Brain pericyte (primary cell): ENCODE measurements at regions not wholly inside any gene's neighbourhood (a gene's known extent, or its start where the extent isn't known, plus 50 kb on each side); places are given as distances from the start of the nearest gene placed in this dataset.
"Not testable (repeated sequence)": the region's sequence is repeated elsewhere in the genome, so short reads cannot be mapped to it uniquely, and the experiment has no call there.

Experiments
- DNase-seq: peaks from one replicate; pipeline ENCODE4 v3.0.0-alpha.2; 2012; ENCODE audit warnings: low read depth, low spot score

GRCh38 chr1:146715054-146715453 is 223.1 kb upstream of the NBPF12 start:
- not testable (repeated sequence) for DNase-seq

DNA sequence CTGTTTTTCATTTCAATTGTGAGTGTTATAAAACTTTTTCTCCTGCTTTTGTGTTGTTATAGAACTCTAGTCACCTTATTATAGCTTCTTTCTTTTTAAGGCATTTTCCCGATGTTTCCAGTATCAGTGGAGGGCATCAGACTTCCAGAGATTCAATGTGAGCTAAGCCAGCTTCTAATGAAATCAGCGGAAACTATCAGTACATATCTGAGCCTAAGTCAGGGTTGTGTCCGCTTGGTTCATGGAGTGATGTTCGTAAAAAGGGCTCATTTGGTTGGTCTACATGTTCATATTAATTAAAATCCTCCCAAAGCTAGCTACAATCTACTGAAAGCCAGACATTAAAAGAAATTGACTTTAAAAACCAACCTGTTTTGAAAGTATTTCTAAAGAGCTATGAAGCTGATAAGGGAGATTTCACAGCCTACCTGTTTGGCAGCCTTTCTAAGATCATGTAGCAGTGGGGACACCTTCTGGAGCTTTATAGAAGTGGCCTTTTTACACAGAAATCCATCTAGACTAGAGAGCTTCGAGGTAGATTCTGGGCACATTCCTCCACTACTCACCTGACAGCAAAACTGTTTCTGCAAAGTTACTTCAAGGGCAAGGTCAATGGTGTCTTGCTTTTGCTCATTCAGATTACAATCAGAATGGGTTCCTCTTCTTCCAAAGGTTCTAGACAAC is 227.1 kb upstream of the NBPF12 start:
- DNase-seq, result not testable (repeated sequence)

DNA sequence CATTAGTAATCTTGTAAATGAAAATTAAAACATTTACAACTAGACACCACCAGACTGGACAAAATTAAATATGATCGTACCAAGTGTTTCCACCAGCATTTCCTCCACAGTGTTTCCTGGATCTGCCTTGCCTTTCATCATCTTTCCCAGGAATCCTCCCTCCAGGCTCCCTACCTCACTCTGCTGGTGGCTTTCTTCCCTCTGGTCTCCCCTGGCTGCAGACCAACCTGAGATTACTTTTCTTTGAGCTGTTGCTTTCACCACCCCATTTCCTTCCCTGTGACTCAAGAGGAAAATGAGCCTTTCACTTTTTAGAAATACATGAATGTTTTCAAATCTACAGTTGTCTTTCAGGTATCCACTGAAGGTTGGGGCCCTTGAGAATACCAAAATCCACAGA is 228.8 kb upstream of the NBPF12 start:
- not testable (repeated sequence) for DNase-seq

DNA sequence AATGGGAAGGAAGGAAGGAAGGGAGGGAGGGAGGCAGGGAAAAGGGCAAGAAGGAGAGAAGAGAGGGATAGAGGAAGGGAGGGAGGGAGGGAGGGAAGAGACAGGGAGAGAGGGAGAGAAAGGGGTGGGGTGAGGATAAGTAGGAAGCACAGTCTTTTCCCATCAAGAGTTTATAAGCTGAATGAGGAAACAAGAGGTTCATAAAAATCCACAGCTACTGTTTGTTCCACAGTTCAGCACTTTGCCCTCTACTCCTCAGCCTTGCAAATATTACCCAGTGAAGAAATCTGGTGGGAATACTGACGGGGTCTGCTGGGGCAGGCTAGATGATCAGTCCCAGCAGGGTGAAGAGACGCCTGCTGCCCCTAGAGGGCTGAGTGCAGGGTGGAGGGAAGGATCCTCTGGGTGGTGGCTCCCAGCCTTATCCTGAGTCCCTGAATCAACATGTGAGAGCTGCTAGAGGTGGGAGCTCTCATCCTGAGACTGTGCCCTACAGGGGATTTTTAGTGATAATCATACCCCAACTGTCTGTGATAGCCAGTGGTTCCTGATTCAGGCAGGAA is 233.9 kb upstream of the NBPF12 start:
- not testable (repeated sequence) for DNase-seq

- not testable (repeated sequence) for DNase-seq
Observed at GRCh38 chr1:146701320-146701719, 236.8 kb upstream of the NBPF12 start.

GRCh38 chr1:146695388-146695787 is 242.7 kb upstream of the NBPF12 start:
- DNase-seq, result not testable (repeated sequence)

DNA sequence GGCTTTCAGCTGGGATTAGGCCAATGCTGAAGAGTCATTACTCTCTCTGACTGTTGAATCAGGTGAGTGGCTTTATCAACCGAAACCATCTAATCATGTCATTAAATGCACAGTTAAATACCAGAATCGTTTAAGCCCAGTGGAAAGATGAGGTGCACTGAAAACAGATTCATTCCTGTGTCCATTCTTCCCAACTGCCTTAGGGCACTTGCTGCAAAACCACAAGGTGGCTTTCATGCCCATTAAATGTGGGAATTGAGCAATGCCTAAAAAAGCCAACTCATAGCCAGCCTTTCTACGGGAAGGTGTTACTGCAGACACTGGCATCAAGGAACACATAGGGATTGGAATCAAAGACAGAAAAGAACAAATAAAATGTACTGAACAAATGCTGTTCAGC is 246.3 kb upstream of the NBPF12 start:
- DNase-seq, result not testable (repeated sequence)

- not testable (repeated sequence) for DNase-seq
Observed at GRCh38 chr1:146688893-146689292, 249.2 kb upstream of the NBPF12 start.

- DNase-seq, result not testable (repeated sequence)
Observed at GRCh38 chr1:146686777-146687366, 251.3 kb upstream of the NBPF12 start.

GRCh38 chr1:146683126-146683429 is 255.0 kb upstream of the NBPF12 start:
- DNase-seq, result not testable (repeated sequence)

GRCh38 chr1:146682227-146683125 is 255.6 kb upstream of the NBPF12 start:
- DNase-seq, result not testable (repeated sequence)

DNA sequence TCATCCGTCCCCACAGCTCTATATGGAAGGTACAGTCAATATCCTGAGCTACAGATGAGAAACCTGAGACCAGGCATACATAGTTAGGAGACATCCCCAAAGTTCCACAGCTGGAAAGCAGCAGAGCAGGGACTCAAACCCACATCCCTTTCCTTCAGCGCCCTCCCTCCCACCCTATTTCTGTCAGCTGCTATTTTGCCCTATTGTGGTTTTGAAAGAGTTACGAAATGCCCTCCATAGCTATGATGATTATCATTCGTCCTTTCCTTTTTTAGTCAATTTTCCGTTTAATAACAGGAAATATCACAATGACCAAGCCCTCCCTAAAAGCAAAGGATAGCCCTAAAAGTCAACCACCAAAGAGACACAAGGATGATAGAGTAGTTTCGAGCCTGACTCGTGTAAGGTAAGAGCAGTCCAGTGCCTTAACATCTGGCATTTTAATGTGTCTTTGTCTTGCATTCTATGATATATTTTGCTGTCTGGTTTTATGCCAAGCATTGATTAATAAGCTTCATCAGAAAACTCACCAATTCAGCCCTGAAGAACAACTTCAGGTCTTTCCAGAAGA is 264.3 kb upstream of the NBPF12 start:
- DNase-seq, result not testable (repeated sequence)

GRCh38 chr1:146672608-146673007 is 265.5 kb upstream of the NBPF12 start:
- DNase-seq, result not testable (repeated sequence)

DNA sequence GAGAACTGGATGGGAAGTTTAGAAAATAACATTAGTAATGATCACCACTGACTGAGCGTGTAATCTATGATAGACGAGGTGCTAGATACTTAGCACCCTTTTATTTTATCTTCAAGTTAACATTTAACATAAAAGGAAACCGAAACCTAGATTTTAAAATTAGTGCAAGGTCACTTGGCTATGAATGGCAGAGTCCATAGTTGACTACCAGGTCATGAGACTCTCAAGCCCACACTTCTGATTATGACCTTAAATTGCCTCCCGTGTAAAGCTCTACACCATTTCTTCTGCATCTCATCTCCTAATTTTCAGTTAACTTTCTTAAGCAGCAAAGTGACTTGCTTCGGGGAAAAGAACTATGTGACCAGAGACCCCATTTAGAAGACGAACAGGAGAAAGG is 266.5 kb upstream of the NBPF12 start:
- DNase-seq, result not testable (repeated sequence)

DNA sequence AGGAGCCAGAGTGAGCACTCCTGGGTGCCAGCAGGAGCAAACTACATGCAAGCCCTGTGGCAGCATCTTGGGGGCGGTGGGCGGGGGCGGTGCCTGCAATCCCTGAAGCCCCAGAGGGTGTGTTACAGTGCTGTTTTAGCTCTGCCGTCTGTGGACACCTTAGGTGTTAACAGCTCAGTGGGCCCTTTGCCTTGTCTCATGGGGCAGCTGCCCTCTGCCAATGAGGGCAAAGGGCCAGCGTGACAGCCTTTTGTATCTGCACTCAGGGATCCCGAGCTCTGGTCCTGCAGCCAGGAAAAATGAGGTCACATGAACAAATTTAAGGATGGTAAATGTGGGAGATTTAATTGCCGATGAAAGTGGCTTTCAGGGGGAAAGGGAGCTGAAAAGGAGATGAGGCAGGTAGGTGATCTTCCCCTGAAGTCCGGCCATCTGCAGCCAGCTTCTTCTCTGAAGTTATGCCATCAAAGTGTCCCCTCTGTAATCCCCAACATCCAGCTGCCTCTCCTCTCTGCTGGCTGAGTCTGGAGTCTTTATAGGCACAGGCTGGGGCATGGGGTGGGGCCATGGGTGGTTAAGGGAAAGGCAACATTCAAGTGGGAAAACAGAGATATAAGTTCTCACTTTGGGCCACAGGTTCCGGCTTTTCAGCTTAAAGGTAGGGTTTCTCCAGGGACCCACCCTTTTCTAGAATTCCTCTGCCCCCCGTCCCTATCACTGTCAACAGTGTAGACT is 267.1 kb upstream of the NBPF12 start:
- DNase-seq, result not testable (repeated sequence)

- DNase-seq, result not testable (repeated sequence)
Observed at GRCh38 chr1:146666275-146666674, 271.8 kb upstream of the NBPF12 start.

DNA sequence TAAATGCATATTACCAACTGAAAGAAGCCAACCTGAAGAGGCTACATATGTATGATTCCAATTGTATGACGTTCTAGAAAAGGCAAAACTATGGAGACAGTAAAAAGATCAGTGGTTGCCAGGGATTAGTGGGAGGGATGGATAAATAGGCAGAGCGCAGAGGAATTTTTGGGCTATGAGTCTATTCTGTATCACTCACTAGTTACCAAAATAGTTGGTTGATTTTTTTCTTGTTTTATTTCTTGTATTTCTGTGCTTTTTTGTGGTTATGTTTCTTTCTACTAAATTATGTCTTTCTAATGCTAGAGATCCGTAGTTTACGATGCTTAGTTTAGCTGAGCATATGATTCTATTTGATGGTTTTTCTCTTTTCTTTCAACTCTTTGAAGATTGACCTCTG is 277.9 kb upstream of the NBPF12 start:
- DNase-seq, result not testable (repeated sequence)

DNA sequence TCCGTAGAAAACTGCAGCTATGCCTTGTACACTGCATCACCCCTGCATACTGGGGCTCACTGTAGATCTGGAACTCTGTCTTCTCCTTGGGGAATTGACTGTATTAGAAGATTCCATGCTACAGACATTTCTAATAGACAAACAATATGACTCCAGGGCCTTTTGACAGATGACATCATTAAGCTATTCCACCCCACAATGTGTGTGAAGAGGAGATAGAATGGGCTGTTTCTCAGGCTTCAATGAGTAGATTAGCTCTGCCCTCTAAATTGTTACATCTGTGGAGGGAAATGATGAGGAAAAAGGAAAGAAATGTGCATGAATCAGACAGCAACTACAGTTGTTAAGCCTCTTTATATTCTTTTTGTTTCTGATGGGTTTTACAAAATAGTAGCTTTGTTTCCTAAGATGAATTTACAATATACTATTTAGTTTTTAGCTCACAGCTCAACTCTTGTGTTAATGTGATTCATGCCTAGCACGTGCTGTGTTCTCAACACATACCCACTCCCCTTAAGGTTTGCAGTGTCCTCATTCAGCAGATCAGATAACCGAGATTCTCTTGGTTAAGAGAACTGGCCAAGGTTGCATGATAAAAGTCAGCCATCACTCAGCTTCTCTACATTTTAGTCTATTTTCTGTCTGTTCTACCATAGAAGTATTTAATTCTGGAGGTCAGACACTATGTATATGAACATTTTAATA is 281.6 kb upstream of the NBPF12 start:
- not testable (repeated sequence) for DNase-seq

DNA sequence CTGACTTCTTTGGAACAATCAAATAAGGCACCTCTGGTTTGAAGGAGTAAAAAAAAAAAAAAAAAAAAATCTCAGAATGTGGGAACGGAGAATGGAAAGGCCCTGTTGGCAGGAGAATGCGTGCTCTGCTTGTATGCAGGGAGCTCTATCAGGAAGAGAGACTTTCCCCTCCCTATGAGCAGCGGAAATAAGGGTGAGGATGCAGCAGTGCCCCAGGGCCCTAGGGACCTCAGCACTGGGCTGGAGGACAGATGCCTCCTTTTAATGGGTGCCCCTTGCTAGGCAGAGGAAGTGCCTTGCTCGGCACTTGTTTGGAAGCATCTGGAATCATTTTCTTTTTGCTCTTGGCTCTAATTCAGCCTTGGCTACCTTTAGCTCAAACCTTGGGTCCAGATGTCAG is 283.4 kb upstream of the NBPF12 start:
- DNase-seq, result not testable (repeated sequence)

- DNase-seq, result not testable (repeated sequence)
Observed at GRCh38 chr1:146645978-146646604, 292.0 kb upstream of the NBPF12 start.
